ENCODE measurements at regions not wholly inside any gene's neighbourhood (a gene's known extent, or its start where the extent isn't known, plus 50 kb on each side); places are given as distances from the start of the nearest gene placed in this dataset.

DNA sequence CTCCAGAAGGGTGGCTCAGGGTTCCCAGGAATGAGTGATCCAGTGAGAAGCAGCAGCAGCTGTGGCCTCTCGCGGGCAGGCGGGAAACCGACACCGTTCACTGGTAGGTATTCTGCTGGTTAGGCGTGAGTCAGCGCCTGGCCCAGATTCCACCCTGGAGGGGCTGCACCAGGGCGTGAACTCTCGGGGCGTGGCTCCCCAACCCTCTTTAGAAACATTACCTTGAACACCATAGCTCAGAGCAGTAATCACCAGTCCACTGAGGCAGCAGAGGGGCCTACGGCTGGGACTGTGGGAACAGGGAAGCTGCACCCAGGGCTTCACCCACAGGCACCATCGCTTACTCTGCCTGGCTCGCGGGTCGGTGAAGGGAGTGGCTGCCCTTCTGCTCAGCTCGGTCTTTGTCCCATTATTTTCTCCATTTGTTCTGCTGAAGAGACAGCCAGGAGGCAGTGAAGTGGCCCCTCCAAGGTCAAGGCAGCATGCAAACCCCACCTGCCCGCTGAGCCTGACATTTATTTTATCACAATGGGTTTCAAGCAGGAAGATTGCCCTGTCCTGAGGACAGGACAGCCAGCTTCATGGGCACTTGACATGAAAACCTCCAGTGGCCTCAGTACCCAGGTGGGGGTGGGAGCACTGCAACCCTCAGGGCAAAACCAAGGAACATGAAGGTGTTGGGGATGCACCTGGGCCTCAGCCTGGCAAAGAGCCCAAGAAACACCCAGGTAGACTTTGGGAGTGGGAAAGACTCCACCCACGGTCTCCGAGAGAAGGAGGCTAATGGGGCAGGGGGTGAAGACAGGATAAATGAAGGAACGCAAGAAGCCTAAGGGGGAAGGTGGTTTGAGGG, 51.0 kb upstream of the CD93 start (continued):
- TF ChIP-seq SRSF9 (IDR thresholded peaks at IDR 0.05; ENCODE audit: borderline replicate concordance, low read depth, low read length) (no peak), RAD51 (IDR thresholded peaks at IDR 0.05; ENCODE audit: borderline replicate concordance, low read depth) (no peak), MTA2 (IDR thresholded peaks at IDR 0.05; ENCODE audit: low read depth) (no peak), NR4A1 (CRISPR knock-in tag; IDR thresholded peaks at IDR 0.05) (no peak), NR4A1 (tag; IDR thresholded peaks at IDR 0.05) (no peak), ZNF644 (tag; IDR thresholded peaks at IDR 0.05; ENCODE audit: low read depth) (0 out of 2 replicates have a peak, but pooled peaks have one; percentile 28), NFIC (IDR thresholded peaks at IDR 0.05) (peak; percentile 14; the same call in 1 of the 2 replicates), HDAC3 (IDR thresholded peaks at IDR 0.05; ENCODE audit: borderline replicate concordance, partially characterized antibody) (no peak), XRCC3 (IDR thresholded peaks at IDR 0.05) (no peak), MCM3 (IDR thresholded peaks at IDR 0.05) (no peak), RREB1 (CRISPR knock-in tag; IDR thresholded peaks at IDR 0.05) (no peak), NR2C1 (IDR thresholded peaks at IDR 0.05) (peak; percentile 19; the same call in 1 of the 2 replicates), NR2C1 (tag; IDR thresholded peaks at IDR 0.05) (peak; percentile 59), ZNF431 (CRISPR knock-in tag; IDR thresholded peaks at IDR 0.05) (no peak), PCBP2 (IDR thresholded peaks at IDR 0.05; ENCODE audit: low read depth, low read length, poor library complexity, severe bottlenecking) (no peak), SIN3B (IDR thresholded peaks at IDR 0.05; ENCODE audit: low read depth) (no peak), TSC22D4 (tag; IDR thresholded peaks at IDR 0.05) (no peak), POLR2G (IDR thresholded peaks at IDR 0.05; ENCODE audit: low read depth, low read length) (peak; percentile 75), ZNF668 (CRISPR knock-in tag; IDR thresholded peaks at IDR 0.05) (0 out of 2 replicates have a peak, but pooled peaks have one; percentile 28), PHF21A (IDR thresholded peaks at IDR 0.05; ENCODE audit: borderline replicate concordance, low read depth) (no peak), IFI16 (CRISPR knock-in tag; IDR thresholded peaks at IDR 0.05) (no peak), SOX6 (IDR thresholded peaks at IDR 0.05) (0 out of 2 replicates have a peak, but pooled peaks have one; percentile 48), CBFA2T2 (conservative IDR thresholded peaks at IDR 0.05) (no peak)
- TF ChIP-seq, protein P1, sequence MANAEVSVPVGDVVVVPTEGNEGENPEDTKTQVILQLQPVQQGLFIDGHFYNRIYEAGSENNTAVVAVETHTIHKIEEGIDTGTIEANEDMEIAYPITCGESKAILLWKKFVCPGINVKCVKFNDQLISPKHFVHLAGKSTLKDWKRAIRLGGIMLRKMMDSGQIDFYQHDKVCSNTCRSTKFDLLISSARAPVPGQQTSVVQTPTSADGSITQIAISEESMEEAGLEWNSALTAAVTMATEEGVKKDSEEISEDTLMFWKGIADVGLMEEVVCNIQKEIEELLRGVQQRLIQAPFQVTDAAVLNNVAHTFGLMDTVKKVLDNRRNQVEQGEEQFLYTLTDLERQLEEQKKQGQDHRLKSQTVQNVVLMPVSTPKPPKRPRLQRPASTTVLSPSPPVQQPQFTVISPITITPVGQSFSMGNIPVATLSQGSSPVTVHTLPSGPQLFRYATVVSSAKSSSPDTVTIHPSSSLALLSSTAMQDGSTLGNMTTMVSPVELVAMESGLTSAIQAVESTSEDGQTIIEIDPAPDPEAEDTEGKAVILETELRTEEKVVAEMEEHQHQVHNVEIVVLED (CRISPR knock-in tag; IDR thresholded peaks at IDR 0.05) = no peak
